BJ (cell line): ENCODE measurements at regions not wholly inside any gene's neighbourhood (a gene's known extent, or its start where the extent isn't known, plus 50 kb on each side); places are given as distances from the start of the nearest gene placed in this dataset.

Source experiments
- CTCF ChIA-PET: fragments of 350-600 bp; formaldehyde crosslinking; extraction: SDS; loops from one replicate; lab custom pipeline; 2021; ENCODE audit warnings: antibody characterized with exemption, inconsistent platforms; lab: Yijun Ruan, JAX
- POLR2A ChIA-PET: fragments of 300-600 bp; sonication (Branson Sonifier 250); formaldehyde crosslinking; extraction: SDS; loops from one replicate; lab custom pipeline; 2021; ENCODE audit warnings: antibody characterized with exemption; lab: Charles Lee
- DNase-seq: peaks from one replicate; pipeline ENCODE4 v3.0.0-alpha.2; 2011; ENCODE audit warnings: low read depth
- H3K27me3 ChIP-seq: 2 replicates; pipeline ENCODE4 v1.6.0; 2011; ENCODE audit warnings: low read length; ENCODE audit not compliant: control insufficient read depth, insufficient read depth
- H3K36me3 ChIP-seq: 2 replicates; pipeline ENCODE4 v1.5.1; 2011; ENCODE audit warnings: low read length; ENCODE audit not compliant: control insufficient read depth, insufficient read depth
- H3K4me3 ChIP-seq: 2 replicates; pipeline ENCODE4 v1.5.1; 2011; ENCODE audit warnings: low read depth, mild to moderate bottlenecking, control low read depth, low read length
- TF ChIP-seq, protein P1 (sequence below): IDR thresholded peaks from 2 replicates; pipeline ENCODE4 v1.5.1; 2011; ENCODE audit warnings: low read depth, mild to moderate bottlenecking, control low read depth, inconsistent platforms, low read length, moderate library complexity; ENCODE audit not compliant: insufficient read depth

DNA sequence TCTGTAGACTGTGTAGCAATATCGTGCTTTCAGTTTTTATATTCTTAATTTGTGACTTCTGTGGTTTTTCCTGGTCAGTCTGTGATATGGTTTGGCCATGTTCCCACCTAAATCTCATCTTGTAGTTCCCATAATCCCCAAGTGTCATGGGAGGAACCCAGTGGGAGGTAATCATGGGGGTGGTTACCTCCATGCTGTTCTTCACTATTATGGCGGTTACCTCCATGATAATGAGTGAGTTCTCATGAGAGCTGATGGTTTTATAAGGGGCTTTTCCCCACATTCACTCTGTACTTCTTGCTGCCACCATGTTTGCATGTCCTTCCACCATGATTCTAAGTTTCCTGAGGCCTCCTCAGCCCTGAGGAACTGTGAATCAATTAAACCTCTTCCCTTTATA is 169.8 kb downstream of the LEPR start:
- CTCF ChIA-PET, result no interaction called here
- DNase-seq, result no peak
- Histone ChIP-seq H3K36me3 (no peaks in the 10 kb centered on the region), H3K27me3 (no peaks in the 10 kb centered on the region), H3K4me3 (no peak overlapping the region)
- TF ChIP-seq, protein P1, sequence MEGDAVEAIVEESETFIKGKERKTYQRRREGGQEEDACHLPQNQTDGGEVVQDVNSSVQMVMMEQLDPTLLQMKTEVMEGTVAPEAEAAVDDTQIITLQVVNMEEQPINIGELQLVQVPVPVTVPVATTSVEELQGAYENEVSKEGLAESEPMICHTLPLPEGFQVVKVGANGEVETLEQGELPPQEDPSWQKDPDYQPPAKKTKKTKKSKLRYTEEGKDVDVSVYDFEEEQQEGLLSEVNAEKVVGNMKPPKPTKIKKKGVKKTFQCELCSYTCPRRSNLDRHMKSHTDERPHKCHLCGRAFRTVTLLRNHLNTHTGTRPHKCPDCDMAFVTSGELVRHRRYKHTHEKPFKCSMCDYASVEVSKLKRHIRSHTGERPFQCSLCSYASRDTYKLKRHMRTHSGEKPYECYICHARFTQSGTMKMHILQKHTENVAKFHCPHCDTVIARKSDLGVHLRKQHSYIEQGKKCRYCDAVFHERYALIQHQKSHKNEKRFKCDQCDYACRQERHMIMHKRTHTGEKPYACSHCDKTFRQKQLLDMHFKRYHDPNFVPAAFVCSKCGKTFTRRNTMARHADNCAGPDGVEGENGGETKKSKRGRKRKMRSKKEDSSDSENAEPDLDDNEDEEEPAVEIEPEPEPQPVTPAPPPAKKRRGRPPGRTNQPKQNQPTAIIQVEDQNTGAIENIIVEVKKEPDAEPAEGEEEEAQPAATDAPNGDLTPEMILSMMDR, result no peak
- POLR2A ChIA-PET, result no interaction called here

DNA sequence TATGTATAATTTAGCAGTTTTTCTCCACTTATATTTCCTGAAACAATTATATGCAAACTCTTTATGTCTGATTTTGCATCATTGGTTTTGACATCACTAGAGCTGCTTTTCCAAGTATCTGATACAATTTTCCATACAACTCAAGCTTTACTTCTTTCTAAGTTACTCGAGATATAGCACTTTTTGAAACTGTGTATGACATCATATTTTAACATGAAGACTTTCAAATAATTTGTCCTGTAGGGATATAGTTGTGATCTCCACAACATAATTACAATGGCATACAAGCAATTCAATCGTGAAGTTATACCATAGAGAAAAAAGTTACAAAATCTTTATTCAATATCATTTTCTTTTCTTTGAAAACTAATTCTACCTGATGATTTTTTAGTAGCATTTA is 173.0 kb downstream of the LEPR start:
- H3K27me3 ChIP-seq, result no peaks in the 10 kb centered on the region
- ChIA-PET CTCF (interaction anchor here (0.6 kb wide), 1 partner anchor 465 kb away, joined by 3 read pairs; no protein-coding TSS in a partner anchor), POLR2A (no interaction called here)
- no peak overlapping the region for H3K4me3 ChIP-seq
- no peaks in the 10 kb centered on the region for H3K36me3 ChIP-seq
- TF ChIP-seq, protein P1, result no peak
- DNase-seq, result no peak

DNA sequence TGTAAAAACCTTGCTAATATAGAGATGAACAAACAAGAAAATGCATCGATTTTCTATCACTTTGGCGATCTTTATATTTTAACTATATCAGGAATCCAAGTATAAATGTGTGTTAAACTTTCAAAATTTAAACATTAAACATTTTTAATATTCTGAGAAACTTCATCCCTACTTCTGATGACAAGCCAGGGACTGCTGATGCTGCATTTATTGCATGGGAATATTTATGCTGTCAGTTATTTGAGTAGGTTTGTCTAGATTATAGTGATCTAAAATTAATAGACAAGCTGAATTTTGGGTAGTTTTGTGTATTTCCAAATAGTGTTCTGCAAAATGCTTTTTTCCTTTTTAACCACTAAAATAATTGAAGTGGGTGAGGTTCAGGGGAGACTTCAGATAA is 175.3 kb downstream of the LEPR start:
- ChIA-PET CTCF (interaction anchor here (1.0 kb wide), 1 partner anchor 24 kb away, joined by 3 read pairs; no protein-coding TSS in a partner anchor), POLR2A (no interaction called here)
- H3K36me3 ChIP-seq, result no peaks in the 10 kb centered on the region
- H3K27me3 ChIP-seq, result no peaks in the 10 kb centered on the region
- TF ChIP-seq, protein P1, result no peak
- no peak overlapping the region for H3K4me3 ChIP-seq
- no peak for DNase-seq

DNA sequence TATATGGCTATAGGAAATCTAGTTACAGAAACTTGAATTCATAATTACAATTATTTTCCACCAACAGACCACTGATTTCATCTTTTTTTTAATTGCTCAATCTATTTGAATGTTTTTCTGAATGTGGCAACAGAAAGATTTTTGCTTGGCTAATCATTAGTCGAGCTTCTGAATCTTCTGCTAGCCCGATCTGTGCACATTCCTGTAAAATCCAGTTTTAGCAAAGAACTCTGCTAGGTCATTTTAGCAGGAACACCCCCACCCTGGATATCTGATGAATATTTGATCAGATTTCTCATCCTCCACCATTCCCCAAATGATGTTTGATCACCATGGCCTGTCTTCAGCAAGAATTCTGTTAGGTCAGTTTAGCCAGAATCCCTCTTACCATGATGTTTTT is 176.3 kb downstream of the LEPR start:
- no peak for DNase-seq
- POLR2A ChIA-PET, result no interaction called here
- CTCF ChIA-PET, result interaction anchor here (0.5 to 1.0 kb wide), 2 partner anchors 11 to 23 kb away, joined by 3 to 8 read pairs; no protein-coding TSS in a partner anchor
- TF ChIP-seq, protein P1, result no peak
- no peaks in the 10 kb centered on the region for H3K27me3 ChIP-seq
- H3K36me3 ChIP-seq, result no peaks in the 10 kb centered on the region
- H3K4me3 ChIP-seq, result no peak overlapping the region

DNA sequence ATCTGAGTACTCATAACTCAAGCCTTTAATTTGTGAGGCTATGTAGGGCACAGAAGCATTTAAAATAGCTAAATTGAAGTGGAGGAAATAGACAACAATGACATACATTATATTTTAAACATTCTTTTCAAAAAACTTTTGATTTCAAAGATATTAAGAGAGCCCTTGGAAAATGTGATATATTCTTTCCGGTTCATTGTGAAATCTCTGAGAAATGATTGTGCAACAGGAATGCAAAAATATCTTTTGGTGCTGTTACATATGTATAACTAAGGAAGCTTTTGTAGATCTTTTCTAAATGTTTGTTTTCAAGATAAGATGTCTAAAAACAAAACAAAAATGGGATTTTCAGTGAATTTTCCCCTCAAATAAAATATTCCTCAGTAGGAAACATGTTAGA is 185.2 kb downstream of the LEPR start:
- Histone ChIP-seq H3K4me3 (no peak overlapping the region), H3K27me3 (no peaks in the 10 kb centered on the region), H3K36me3 (no peaks in the 10 kb centered on the region)
- ChIA-PET POLR2A (no interaction called here), CTCF (no interaction called here)
- TF ChIP-seq, protein P1, result no peak
- no peak for DNase-seq
